ENCODE measurements at regions not wholly inside any gene's neighbourhood (a gene's known extent, or its start where the extent isn't known, plus 50 kb on each side); places are given as distances from the start of the nearest gene placed in this dataset.

DNA sequence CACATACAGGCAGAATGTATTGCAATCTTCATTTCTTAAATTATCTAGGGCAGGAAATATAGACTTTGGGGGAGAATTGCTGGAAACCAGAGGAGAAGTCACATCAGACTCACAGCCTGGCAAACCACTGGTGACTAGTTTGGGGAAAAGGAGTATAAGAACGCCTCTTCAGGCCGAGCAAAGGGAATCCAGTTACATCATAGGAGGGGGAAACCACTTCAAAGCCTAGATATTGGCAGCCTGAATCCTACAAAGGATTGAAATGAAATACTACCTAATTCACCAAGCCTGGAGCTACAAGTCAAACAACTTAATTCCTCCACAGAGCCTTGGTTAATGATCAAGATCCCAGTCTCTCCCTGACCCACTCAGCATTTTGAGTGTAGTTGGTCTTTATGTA, 121.7 kb downstream of the SLC30A10 start:
- POLR2A ChIA-PET: no interaction called here

More for the DNA sequence above, 121.7 kb downstream of the SLC30A10 start:
- no peaks in the 10 kb centered on the region for H3K79me2 ChIP-seq (ENCODE audit: insufficient read depth, low read length)
- CTCF ChIA-PET (ENCODE audit: low intra/inter-chr PET ratio, low total read pairs): no interaction called here
- H3K4me3 ChIP-seq (replicated peaks in 1 of 3; ENCODE audit: insufficient read depth in 1 of 3, low read depth in 2 of 3, low read length in 3 of 3): no peak overlapping the region
- no TSS peak for BruUV-seq (replicated peaks)
- no peaks in the 10 kb centered on the region for H3K4me1 ChIP-seq (ENCODE audit: insufficient read depth, low read length)
- DNase-seq (ENCODE audit: low spot score): no peak
- in situ Hi-C loops (cut with HindIII; ENCODE audit: extremely low pct_ligation_motif_present, low pct_unique_long_range_greater_than_20kb): no loop called here
- ATAC-seq: no peak
- no peak overlapping the region for H2AFZ ChIP-seq (ENCODE audit: low read length)
- no peak for FAIRE-seq
- H3K27ac ChIP-seq (ENCODE audit: extremely low read length, insufficient read depth, low read length): no peak overlapping the region
- TF ChIP-seq MBNL3 (CRISPR knock-in tag; conservative IDR thresholded peaks at IDR 0.05) (no peak), KLF12 (CRISPR knock-in tag; IDR thresholded peaks at IDR 0.05; ENCODE audit: borderline replicate concordance) (no peak), NFYB (CRISPR knock-in tag; IDR thresholded peaks at IDR 0.05) (no peak), KLF16 (CRISPR knock-in tag; IDR thresholded peaks at IDR 0.05) (no peak), ZBTB38 (CRISPR knock-in tag; IDR thresholded peaks at IDR 0.05) (no peak), CCDC6 (CRISPR knock-in tag; IDR thresholded peaks at IDR 0.05) (no peak), ZNF839 (CRISPR knock-in tag; IDR thresholded peaks at IDR 0.05; ENCODE audit: borderline replicate concordance) (no peak)
- TF ChIP-seq, protein P1, sequence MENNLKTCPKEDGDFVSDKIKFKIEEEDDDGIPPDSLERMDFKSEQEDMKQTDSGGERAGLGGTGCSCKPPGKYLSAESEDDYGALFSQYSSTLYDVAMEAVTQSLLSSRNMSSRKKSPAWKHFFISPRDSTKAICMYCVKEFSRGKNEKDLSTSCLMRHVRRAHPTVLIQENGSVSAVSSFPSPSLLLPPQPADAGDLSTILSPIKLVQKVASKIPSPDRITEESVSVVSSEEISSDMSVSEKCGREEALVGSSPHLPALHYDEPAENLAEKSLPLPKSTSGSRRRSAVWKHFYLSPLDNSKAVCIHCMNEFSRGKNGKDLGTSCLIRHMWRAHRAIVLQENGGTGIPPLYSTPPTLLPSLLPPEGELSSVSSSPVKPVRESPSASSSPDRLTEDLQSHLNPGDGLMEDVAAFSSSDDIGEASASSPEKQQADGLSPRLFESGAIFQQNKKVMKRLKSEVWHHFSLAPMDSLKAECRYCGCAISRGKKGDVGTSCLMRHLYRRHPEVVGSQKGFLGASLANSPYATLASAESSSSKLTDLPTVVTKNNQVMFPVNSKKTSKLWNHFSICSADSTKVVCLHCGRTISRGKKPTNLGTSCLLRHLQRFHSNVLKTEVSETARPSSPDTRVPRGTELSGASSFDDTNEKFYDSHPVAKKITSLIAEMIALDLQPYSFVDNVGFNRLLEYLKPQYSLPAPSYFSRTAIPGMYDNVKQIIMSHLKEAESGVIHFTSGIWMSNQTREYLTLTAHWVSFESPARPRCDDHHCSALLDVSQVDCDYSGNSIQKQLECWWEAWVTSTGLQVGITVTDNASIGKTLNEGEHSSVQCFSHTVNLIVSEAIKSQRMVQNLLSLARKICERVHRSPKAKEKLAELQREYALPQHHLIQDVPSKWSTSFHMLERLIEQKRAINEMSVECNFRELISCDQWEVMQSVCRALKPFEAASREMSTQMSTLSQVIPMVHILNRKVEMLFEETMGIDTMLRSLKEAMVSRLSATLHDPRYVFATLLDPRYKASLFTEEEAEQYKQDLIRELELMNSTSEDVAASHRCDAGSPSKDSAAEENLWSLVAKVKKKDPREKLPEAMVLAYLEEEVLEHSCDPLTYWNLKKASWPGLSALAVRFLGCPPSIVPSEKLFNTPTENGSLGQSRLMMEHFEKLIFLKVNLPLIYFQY (CRISPR knock-in tag; IDR thresholded peaks at IDR 0.05; ENCODE audit: borderline replicate concordance): no peak
- H4K20me1 ChIP-seq (ENCODE audit: insufficient read depth, low read length): no peaks in the 10 kb centered on the region
- H3K9me3 ChIP-seq (ENCODE audit: low read length): no peaks in the 10 kb centered on the region
- H3K9ac ChIP-seq (ENCODE audit: insufficient read depth, low read depth, low read length): no peak overlapping the region
- no peak overlapping the region for H3K4me2 ChIP-seq (ENCODE audit: low read depth, low read length)
- 0% methylated on average over 2 of the region's 2 CpGs for WGBS (ENCODE audit: low lambda C conversion rate)
- H3K36me3 ChIP-seq (replicated peaks in 1 of 2; ENCODE audit: control insufficient read depth in 1 of 2, insufficient read depth in 2 of 2, low read length in 2 of 2): no peaks in the 10 kb centered on the region
- H3K27me3 ChIP-seq (ENCODE audit: control insufficient read depth in 1 of 2, insufficient read depth in 2 of 2, low read length in 2 of 2): no peaks in the 10 kb centered on the region
- intact Hi-C loops (cut with micrococcal nuclease; ENCODE audit: unreplicated experiment): no loop called here

Data from HepG2 (cell line).